ENCODE measurements at regions not wholly inside any gene's neighbourhood (a gene's known extent, or its start where the extent isn't known, plus 50 kb on each side); places are given as distances from the start of the nearest gene placed in this dataset.

GRCh38 chr4:160316036-160316435 is 1213.2 kb downstream of the RAPGEF2 start:
- 70 to 81% (median 74%) methylated on average over 1 of the region's 1 CpG for WGBS, 3 donors
- no peaks in the 10 kb centered on the region for H3K4me1 ChIP-seq (ENCODE audit: insufficient read depth)
- TF ChIP-seq EP300 (IDR thresholded peaks at IDR 0.05) (no peak), POLR2A (IDR thresholded peaks at IDR 0.05) (no peak)
- TF ChIP-seq, protein P1, sequence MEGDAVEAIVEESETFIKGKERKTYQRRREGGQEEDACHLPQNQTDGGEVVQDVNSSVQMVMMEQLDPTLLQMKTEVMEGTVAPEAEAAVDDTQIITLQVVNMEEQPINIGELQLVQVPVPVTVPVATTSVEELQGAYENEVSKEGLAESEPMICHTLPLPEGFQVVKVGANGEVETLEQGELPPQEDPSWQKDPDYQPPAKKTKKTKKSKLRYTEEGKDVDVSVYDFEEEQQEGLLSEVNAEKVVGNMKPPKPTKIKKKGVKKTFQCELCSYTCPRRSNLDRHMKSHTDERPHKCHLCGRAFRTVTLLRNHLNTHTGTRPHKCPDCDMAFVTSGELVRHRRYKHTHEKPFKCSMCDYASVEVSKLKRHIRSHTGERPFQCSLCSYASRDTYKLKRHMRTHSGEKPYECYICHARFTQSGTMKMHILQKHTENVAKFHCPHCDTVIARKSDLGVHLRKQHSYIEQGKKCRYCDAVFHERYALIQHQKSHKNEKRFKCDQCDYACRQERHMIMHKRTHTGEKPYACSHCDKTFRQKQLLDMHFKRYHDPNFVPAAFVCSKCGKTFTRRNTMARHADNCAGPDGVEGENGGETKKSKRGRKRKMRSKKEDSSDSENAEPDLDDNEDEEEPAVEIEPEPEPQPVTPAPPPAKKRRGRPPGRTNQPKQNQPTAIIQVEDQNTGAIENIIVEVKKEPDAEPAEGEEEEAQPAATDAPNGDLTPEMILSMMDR (IDR thresholded peaks at IDR 0.05): no peak
- no peaks in the 10 kb centered on the region for H3K36me3 ChIP-seq
- intact Hi-C loops (cut with DNase I): no loop called here
- no peak overlapping the region for H3K27ac ChIP-seq
- DNase-seq: no peak
- no peak overlapping the region for H3K4me3 ChIP-seq
- H3K27me3 ChIP-seq: no peaks in the 10 kb centered on the region
- H3K9me3 ChIP-seq: no peaks in the 10 kb centered on the region

GRCh38 chr4:160318567-160319220 is 1215.8 kb downstream of the RAPGEF2 start:
- no peaks in the 10 kb centered on the region for H3K27me3 ChIP-seq
- no peak overlapping the region for H3K4me3 ChIP-seq
- no peaks in the 10 kb centered on the region for H3K4me1 ChIP-seq (ENCODE audit: insufficient read depth)
- intact Hi-C loops (cut with DNase I): no loop called here
- no peak overlapping the region for H3K27ac ChIP-seq
- no peaks in the 10 kb centered on the region for H3K36me3 ChIP-seq
- no peaks in the 10 kb centered on the region for H3K9me3 ChIP-seq
- no peak for DNase-seq
- 78 to 82% (median 80%) methylated on average over 6 of the region's 6 CpGs for WGBS, 3 donors
- TF ChIP-seq POLR2A (IDR thresholded peaks at IDR 0.05) (no peak), EP300 (IDR thresholded peaks at IDR 0.05) (no peak)
- TF ChIP-seq, protein P1 (IDR thresholded peaks at IDR 0.05): no peak

GRCh38 chr4:160319221-160319867 is 1216.5 kb downstream of the RAPGEF2 start:
- TF ChIP-seq POLR2A (IDR thresholded peaks at IDR 0.05) (no peak), EP300 (IDR thresholded peaks at IDR 0.05) (no peak)
- TF ChIP-seq, protein P1 (IDR thresholded peaks at IDR 0.05): no peak
- H3K27ac ChIP-seq: no peak overlapping the region
- 75 to 83% (median 83%) methylated on average over 4 of the region's 4 CpGs for WGBS, 3 donors
- no peaks in the 10 kb centered on the region for H3K4me1 ChIP-seq (ENCODE audit: insufficient read depth)
- H3K36me3 ChIP-seq: no peaks in the 10 kb centered on the region
- H3K4me3 ChIP-seq: no peak overlapping the region
- H3K27me3 ChIP-seq: no peaks in the 10 kb centered on the region
- intact Hi-C loops (cut with DNase I): no loop called here
- H3K9me3 ChIP-seq: no peaks in the 10 kb centered on the region
- no peak for DNase-seq

DNA sequence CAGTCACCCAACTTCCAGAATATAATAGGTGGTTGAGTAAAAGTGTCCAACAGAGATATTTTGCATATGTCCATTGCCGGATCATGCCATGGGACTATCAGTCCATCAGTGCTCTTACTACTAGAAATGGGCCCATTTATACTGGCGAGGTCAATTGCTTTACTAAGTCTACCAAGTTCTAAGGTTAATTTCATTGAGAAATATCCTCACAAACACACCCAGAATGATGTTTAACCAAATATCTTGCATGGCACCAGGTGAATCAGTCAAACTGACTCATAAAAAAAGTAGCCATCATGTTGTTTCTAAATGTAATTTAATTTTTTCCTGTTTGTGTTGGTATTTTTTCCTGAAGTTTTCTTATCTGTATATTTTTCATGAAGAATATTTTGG is 1217.0 kb downstream of the RAPGEF2 start:
- TF ChIP-seq POLR2A (IDR thresholded peaks at IDR 0.05) (no peak), EP300 (IDR thresholded peaks at IDR 0.05) (no peak)
- TF ChIP-seq, protein P1 (IDR thresholded peaks at IDR 0.05): no peak
- H3K9me3 ChIP-seq: no peaks in the 10 kb centered on the region
- no peak overlapping the region for H3K4me3 ChIP-seq
- DNase-seq: no peak
- WGBS, 3 donors: 83 to 87% (median 87%) methylated on average over 2 of the region's 2 CpGs
- no peaks in the 10 kb centered on the region for H3K36me3 ChIP-seq
- no peak overlapping the region for H3K27ac ChIP-seq
- intact Hi-C loops (cut with DNase I): no loop called here
- no peaks in the 10 kb centered on the region for H3K27me3 ChIP-seq
- H3K4me1 ChIP-seq (ENCODE audit: insufficient read depth): no peaks in the 10 kb centered on the region

Data from ovary (tissue), 7 donors.